LNCAP (cell line): ENCODE measurements at regions not wholly inside any gene's neighbourhood (a gene's known extent, or its start where the extent isn't known, plus 50 kb on each side); places are given as distances from the start of the nearest gene placed in this dataset.

ENCODE experiments used
- CTCF ChIP-seq: fragments of 450-650 bp; IDR thresholded peaks from 2 replicates; pipeline ENCODE4 v1.5.1; 2017; ENCODE audit warnings: mild to moderate bottlenecking

- peak; percentile 87 for TF ChIP-seq CTCF
Measured at GRCh38 chr5:128674837-128675446, 136.9 kb upstream of the FBN2 start.

- no peak for TF ChIP-seq CTCF
Measured at GRCh38 chr5:128681096-128681495, 143.1 kb upstream of the FBN2 start.

GRCh38 chr5:128681764-128682592, 143.9 kb upstream of the FBN2 start:
- TF ChIP-seq CTCF: no peak

- TF ChIP-seq CTCF: no peak
Measured at GRCh38 chr5:128682669-128683068, 144.6 kb upstream of the FBN2 start.

- TF ChIP-seq CTCF: no peak
Measured at GRCh38 chr5:128684961-128685360, 146.9 kb upstream of the FBN2 start.

- TF ChIP-seq CTCF: no peak
Measured at GRCh38 chr5:128687930-128688329, 149.9 kb upstream of the FBN2 start.

GRCh38 chr5:128693764-128694163, 155.7 kb upstream of the FBN2 start:
- TF ChIP-seq CTCF: no peak
